Stimulated activated CD8-positive, alpha-beta memory T cell treated with anti-CD3 and anti-CD28 coated beads, Interleukin-7, amount 100 ng/mL, for 24 hours (primary cell): ENCODE measurements at regions not wholly inside any gene's neighbourhood (a gene's known extent, or its start where the extent isn't known, plus 50 kb on each side); places are given as distances from the start of the nearest gene placed in this dataset.
"Not testable (repeated sequence)": the region's sequence is repeated elsewhere in the genome, so short reads cannot be mapped to it uniquely, and the experiment has no call there.

Experiments used
- DNase-seq: peaks from one replicate; pipeline ENCODE4 v3.0.0-alpha.2; 2020; ENCODE audit warnings: low read depth

- no peak for DNase-seq
Measured at GRCh38 chr5:17690473-17690872, 56.2 kb downstream of the TAF11L14 start.

DNA sequence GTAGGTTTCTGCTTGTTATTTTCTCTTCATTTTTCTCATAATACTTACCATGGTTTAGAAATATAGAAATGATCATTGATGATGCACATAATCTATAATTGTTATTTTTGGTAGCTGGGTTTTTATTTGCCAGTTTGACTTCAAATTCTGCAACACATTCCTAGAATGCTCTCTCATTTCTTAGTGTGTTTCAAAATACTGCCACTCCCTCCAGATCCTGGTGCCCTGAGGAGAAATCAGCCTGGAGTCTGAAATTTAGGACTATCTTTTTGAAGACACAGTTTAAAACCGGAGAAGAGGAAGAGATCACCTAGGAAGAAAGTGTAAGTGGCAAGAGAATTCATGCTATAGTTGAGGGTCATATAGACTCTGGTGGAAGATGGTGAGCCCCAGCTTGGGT, 57.5 kb downstream of the TAF11L14 start:
- DNase-seq: no peak

- no peak for DNase-seq
Measured at GRCh38 chr5:17694371-17694770, 60.1 kb downstream of the TAF11L14 start.

DNA sequence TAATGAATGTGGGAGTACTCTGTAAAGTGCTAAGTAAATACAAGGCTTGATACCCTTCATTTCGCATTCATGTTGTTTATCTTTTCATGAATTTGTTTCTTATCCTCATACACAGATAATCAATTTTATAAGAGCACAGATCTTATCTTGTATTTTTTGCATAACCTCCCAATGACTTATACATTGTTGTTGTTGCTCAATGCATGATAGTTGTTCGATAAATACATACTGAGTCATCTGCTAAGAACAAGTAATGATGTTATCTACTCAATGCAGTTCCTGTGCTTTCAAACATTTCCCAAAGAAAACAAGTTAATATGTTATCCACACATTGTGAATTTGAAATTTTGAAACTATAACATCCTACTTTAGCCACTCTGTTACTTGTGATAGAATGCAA, 60.7 kb downstream of the TAF11L14 start:
- DNase-seq: no peak

DNA sequence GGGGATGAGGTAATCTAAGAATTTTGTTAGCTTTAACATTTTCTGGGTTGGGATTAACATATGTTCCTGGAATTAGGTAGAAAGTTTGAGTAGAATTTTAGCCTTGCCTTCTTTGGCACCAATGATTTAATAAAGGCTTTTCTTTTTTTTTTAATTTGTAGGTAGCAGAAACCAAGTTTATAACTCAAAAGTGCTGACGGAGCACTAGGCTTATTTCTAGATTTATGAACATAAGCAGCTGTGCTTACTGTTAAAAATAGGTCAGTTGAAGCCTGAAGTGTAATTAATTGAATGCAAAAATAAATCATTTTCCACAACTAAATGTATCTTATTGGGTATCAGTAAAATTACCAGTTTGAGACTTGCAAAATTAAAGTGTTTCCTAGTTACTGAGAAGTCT, 62.4 kb downstream of the TAF11L14 start:
- DNase-seq: no peak

- DNase-seq: no peak
Measured at GRCh38 chr5:17697671-17698070, 63.4 kb downstream of the TAF11L14 start.

- DNase-seq: no peak
Measured at GRCh38 chr5:17709011-17709710, 74.9 kb downstream of the TAF11L14 start.

DNA sequence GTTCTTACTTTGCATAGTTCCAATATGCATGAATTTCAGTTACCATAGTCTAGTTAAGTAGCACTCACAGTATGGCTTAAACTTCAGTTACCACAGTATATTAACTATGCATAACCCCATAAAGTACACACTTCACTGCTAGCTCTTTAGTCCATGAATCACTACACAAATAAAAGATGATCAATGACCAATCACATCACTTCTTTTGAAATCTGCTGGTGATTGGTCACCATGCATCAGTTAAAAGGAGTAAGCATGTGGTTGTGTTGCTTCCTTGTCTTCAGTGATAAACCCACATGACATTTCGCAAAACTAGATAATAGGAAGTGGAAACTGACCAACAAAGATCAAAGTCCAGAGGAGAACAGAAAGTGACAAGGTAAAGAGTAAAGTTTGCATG, 79.0 kb downstream of the TAF11L14 start:
- DNase-seq: no peak

DNA sequence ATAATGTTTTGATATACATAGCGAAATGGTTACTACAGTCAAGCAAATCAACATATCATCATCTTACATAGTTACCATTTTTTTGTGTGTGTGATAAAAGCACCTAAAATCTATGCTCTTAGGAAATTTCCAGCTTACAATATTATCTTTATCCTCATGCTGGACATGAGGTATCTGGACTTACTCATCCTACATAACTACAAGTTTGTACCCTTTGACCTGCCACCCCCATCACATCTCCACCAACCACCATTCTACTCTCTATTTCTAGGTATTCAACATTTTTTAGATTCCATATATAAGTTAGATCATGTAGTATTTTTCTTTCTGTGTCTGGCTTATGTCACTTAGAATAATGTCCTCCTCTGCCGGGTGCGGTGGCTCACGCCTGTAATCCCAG, 79.9 kb downstream of the TAF11L14 start:
- no peak for DNase-seq

- DNase-seq: no peak
Measured at GRCh38 chr5:17719592-17719991, 85.3 kb downstream of the TAF11L14 start.

GRCh38 chr5:17720071-17720470, 85.8 kb downstream of the TAF11L14 start:
- DNase-seq: no peak

- no peak for DNase-seq
Measured at GRCh38 chr5:17723876-17724275, 89.6 kb downstream of the TAF11L14 start.

GRCh38 chr5:17727098-17727497, 92.8 kb downstream of the TAF11L14 start:
- DNase-seq: no peak

GRCh38 chr5:17730421-17730820, 96.2 kb downstream of the TAF11L14 start:
- no peak for DNase-seq

- no peak for DNase-seq
Measured at GRCh38 chr5:17732351-17732923, 98.2 kb downstream of the TAF11L14 start.

DNA sequence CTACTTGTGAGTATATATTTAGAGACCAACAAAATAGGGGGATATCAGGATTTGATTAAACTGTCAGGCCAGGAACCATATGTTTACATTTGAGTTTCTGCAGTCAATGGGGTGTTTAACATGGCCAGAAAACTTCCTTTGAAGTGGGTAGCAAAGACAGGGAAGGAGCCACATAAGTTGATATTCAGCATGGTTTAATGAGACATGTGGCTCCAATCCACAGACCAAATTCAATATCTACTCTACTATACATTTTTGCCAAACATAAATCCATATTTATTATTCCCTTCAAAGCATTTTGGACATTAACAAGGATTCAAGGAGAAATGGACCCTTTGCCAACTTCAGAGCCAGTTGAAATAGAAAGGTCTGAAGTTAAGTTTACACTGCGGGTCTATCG, 99.8 kb downstream of the TAF11L14 start:
- no peak for DNase-seq

DNA sequence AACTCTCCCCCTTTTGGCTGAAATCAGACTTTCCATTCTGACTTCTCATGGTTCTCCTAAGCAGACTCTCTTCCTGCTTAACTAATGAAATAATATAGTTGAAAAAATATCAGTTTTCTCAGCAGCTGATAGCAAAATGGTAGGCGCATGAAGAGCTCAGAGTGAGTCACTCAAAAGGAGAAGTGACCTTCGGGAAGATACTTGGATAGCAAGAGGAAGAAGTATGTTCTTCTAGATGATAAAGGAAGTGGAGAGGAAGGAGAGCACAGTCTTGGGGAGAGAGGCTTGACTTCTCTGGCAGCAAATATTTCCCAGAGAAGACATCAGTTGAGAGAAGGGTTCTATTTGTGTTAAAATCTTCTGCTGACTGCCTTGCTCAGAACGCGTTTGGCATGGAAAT, 101.5 kb downstream of the TAF11L14 start:
- no peak for DNase-seq

DNA sequence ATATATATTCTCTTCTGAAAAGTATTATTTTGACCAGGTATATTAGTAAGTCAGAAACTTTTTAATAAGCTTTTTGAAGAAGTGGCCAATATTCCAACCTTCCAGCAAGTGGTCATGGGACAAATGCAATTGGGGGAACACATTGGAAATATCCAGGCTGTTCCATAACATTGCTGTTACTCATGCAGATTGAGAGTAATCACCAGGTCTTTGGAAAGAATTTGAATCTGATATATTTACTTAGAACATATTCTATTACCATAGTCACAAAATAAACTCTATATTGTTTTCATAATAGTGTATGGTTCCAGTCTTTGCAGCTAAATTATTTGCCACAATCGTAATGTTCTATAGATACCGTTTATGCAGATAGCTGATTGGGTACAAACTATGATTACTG, 102.8 kb downstream of the TAF11L14 start:
- no peak for DNase-seq

DNA sequence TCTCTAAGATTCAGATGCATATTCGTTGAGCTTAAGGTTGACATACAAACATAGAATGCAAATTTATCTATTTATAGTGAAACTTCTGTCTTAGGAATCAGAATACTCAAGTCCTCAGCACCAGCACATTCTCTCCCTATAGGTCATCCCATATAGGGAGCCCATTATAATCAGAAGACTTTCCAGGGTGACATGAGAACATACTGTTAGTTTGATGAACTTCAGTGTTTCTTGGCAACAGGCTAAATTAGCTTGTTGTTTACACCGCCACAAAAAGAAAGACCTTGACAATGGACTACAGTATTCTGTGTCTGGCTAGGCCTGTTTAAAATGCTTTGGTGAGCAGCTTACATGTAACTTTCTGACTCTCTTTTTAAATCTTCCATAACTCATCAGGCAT, 104.2 kb downstream of the TAF11L14 start:
- no peak for DNase-seq

- no peak for DNase-seq
Measured at GRCh38 chr5:17743580-17744435, 109.5 kb downstream of the TAF11L14 start.

GRCh38 chr5:17748201-17748600, 113.9 kb downstream of the TAF11L14 start:
- no peak for DNase-seq

DNA sequence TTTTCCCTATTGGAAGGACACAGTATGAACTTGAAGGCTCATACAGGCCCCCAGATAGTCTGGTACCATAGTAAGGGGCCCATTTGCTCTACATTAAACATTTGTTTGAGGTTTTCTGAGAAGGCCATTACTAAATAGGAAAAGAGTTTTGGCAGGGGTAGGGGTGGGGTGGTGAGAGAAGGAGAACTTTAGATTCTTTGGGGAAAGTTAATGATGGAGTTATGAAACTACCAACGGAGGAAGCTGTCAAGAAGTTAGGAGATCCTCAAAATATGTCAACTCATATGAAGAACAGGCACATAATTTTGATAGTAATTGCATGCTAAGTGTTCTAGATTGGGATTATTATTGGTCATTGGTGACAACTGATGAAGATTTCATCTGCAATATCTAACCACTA, 114.7 kb downstream of the TAF11L14 start:
- DNase-seq: no peak

- not testable (repeated sequence) for DNase-seq
Measured at GRCh38 chr5:17755406-17755805, 121.1 kb downstream of the TAF11L14 start.
